Hippocampal formation (tissue), 2 donors: ENCODE measurements at regions not wholly inside any gene's neighbourhood (a gene's known extent, or its start where the extent isn't known, plus 50 kb on each side); places are given as distances from the start of the nearest gene placed in this dataset.
A peak's percentile ranks its signal among the peaks of the same experiment; 100 is the strongest.
"Not testable (repeated sequence)": the region's sequence is repeated elsewhere in the genome, so short reads cannot be mapped to it uniquely, and the experiment has no call there.

Source experiments
- DNase-seq, 2 donors: peaks; one replicate each; lab custom pipeline; 2025; lab: John Stamatoyannopoulos, UW

DNA sequence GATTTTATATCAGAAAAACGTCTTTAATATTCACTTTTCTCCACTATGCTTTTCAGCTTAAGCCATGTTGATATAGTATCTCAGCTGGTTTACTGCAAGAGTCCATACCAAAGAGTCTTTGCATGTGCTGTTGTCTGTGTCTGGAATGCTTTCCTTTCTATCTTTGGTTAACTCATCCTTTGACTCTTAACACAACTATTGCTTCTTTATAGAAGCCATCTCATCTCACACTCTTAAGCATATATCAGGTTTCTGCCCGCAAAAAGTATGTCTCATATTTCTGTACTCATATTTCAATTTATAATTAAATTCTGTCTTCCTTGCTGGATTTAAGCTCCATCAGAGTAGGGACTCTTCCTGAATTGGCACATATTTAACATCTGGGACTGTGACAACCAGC, 220.9 kb upstream of the KCNK2 start:
- no peak for DNase-seq

DNA sequence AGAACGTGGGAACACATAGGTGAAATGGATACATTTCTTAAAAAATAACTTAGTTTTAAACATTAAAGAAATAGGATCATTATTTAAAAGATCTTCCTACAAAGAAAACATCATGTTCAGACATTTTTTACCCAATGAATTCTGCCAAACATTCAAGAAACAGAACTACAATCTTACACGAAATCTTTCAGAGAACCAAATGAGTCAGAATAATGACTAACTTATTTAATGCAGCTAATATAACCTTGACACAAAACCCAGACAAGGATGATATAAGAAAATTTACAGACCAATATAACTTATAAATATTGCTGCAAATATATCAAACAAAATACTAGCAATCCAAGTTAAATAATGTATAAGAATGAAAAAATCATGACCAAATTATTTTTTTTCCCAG, 220.1 kb upstream of the KCNK2 start:
- DNase-seq = no peak

DNA sequence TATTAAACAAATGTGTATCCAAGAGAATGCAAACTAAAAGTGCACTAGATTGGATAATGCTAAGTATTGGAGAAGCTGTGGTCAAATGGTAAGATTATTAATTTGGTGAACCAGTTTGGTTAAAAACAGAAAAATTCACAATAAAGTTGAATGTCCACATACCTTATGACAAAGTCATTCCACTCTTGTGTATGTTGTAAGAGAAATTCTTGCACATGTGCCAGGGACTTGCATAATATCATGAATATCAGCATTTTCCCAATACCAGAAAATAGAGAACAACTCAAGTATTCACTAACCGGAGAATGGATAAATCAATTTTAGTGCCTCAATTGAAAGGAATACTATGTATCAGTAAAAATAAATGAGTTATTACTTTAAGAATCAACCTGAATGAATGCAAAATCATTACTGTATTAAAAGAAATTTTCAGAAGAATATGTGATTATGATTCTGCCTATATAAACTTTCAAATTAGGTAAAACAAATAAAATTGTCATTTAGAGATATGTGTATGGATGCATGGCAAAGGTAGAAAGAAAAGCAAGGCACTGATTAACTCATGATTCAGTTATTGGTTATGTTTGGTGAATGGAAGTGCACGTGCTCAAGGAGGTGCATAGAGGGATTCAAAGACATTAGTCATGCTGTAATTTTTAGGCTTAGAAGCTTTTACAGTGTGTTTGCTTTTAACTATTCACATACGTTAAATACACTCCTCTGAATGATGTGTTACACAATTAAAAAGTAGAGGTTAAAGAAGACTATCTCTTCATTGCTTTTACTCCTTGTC, 217.4 kb upstream of the KCNK2 start:
- no peak for DNase-seq

DNA sequence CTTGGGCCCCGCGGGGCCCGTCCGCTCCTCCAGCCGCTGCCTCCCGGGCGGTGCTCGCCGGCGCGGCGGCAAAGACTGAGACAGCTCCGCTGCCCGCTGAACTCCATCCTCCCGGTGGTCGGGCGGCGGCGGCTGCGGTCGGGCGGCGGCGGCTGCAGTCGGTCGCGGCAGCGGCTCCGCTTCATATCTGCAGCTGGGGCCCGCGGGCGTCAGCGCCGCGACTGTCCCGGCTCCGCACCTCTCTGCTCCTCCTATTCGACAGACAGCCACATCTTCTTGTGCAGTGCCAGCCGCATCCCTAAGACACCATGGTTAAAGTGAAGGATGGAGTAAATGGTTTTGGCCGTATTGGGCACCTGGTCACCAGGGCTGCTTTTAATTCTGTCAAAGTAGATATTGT, 212.1 kb upstream of the KCNK2 start:
- not testable (repeated sequence) for DNase-seq

DNA sequence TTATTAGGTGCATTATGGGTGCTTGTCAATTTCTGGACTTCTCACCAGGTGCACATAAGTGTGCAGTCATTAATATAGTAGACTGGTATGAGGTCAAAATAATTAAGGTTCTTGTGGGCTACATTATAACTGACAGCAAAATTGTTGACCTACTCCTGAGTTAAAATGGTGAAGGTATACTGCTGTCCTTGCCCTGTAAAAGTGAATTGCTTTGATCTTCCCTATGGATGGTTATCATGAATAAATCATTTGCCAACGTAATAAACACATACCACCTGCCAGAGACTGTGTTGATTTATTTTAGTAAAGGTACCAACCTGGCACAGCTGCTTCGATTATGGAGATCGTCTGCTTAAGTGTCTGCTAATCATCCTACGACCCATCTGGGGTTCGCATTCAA, 201.6 kb upstream of the KCNK2 start:
- no peak for DNase-seq

DNA sequence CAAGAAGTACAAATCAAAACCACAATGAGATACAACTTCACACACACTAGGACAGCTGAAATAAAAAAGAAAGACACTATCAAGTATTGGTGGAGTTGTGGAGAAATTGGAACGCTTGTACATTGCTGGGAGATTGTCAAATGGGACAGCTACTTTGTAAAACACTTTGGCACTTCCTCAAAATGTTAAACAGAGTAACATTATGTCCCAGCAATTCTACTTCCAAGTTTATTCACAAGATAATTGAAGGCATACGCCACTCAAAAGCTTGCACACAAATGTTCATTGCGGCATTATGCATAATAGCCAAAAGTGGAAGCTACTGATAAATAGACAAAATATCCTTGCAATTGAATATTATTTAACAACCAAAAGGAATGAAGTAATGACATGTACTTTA, 199.9 kb upstream of the KCNK2 start:
- DNase-seq = no peak

DNA sequence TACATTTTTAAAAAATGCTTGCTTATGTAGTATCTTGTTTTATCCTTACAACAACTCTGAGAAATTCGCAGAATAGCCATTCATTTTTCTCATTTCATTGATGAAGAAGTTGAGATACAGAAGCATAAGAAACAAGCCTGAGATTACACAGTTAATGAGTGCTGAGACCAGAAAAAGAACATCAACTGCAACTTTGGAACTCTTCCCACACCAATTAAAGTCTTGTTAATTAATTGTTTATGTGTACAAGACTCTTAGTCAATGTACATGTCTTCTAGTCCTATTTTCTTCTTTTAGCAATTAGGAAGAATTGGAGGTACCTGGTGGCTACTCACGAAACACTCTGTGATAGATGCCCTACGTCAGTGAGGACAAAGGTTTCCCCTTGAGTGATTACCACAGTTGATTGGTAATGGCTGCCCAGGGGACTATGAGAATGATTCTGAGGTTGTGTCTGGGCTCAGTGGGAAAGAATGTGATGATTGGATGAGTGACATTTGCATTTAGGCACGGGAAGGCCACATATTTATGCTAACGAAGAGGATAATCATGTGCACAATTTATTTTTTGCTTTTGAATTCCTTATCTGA, 187.4 kb upstream of the KCNK2 start:
- DNase-seq = no peak

DNA sequence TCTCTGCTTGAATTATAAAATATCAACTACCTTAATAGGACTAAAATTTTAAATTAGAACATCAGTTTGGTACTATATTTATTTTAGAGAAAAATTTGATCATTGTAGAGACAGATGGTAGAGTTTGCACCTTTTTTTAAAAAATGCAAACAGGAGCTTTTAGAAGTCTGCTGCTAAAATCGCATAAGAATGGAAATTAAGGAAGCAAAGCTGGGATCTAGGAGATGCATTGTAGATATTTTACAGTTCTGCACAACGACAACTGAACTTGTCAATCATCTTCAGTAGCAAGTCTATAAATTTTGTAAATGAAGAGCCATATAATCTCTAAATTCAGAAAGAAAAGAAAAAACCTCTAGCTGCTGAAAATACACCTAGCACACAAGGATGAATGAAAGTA, 185.6 kb upstream of the KCNK2 start:
- DNase-seq = no peak

DNA sequence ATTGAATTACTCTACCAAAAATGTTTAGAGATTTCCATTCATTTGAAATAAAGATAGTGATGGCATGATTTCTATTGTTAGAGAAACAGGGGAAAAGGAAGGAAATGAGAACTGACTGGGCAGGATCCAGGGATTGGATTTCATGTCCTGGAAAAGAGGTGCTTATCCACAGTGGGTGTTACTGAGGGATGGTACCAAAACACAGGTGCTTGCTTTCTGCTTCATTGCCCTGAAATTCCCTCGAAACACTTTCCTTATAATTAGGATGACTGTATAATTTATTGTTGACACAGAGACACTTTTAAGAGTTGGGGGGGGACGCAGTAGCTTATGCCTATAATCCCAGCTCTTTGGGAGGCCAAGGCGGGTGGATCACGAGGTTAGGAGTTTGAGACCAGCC, 185.0 kb upstream of the KCNK2 start:
- no peak for DNase-seq

DNA sequence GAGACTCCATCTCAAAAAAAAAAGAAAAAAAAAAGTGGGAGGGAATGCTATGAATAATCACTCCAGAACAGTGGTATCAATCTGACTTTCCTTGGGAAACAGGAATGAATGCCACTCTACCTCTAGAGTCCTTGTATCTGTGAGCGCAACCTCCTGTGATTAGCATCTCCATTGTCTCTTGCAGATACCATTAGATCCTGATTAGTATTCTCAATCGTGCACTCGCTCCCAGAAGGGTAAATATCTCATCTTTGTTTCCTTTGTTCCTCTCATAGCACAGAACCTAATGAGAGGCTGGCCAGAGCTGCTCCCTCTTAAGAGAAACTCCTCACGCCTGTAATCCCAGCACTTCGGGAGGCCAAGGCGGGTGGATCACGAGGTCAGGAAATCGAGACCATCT, 184.4 kb upstream of the KCNK2 start:
- DNase-seq = no peak

DNA sequence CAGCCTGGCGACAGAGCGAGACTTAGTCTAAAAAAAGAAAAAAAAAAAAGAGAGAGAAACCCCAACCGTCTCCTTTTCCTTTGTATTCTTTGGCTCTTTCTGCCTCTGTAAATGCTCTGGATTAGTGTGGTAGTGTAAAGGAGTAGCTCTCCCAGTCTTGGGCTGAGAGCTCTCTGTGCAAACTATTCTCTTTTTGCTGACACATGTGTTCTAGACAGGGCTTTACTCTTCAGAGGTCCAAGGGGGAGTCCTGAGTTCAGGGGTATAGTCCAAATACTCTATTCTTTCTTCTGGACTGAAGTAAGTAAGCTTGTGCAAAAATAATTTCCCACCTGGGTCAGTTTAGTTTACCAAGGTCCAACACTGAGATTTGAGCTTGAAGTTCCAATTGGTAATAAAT, 183.8 kb upstream of the KCNK2 start:
- DNase-seq = no peak

DNA sequence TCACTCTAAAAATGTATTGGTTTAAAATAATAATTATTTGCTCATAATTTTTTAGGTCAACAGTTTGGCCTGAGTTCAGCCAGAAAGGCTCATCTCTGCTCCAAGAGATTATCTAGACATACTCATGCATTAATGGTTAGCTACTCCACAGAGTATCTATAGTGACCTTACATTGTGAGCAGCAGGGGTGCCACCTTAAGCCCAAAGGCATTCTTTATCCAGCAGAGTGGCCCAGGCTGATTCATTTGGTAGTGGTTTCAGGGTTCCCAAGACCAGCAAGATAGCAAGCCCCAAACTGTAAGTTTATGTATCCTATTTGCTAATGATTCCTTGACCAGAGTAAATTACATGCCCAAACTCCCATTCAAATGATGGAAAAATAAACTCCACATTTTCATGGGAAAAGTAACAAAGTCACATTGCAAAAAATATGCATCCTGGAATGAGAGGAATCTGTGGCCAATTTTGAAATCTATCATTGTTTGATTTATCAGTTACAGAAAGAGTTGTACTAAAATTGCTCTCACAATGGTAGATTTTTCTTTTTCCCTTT, 182.6 kb upstream of the KCNK2 start:
- no peak for DNase-seq

DNA sequence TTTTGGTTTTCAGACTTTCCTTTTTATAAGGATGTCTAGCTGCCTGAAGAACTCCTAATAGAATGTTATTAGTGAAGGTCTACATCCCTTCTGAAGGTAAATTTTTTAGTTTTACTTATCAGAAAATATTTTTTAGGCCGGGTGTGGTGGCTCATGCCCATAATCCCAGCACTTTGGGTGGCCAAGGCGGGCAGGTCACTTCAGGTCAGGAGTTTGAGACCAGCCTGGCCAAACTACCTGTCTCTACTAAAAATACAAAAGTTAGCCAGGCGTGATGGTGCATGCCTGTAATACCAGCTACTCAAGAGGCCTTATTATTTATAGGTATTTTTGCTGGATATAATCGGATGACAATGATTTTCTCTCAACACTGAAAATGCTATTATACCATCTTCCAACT, 181.9 kb upstream of the KCNK2 start:
- DNase-seq = no peak

DNA sequence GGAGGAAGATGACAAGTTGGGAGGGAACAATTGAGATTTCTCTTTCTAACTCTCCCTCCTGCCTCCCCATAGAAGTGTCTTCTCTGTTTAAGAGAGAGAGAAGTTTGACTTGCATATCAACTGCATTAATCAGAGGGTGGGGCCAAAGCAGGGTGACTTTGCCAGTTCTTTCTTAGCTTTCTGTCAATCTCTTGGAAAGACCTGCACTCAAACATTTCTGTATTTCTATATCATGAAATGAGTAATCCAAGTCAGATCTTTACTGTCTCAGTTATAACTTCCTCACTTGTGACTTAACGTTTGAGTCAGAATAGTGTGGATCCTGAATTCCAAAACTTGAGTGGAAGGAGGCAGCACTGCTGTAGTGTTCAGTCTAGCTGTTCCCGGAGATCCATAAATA, 180.8 kb upstream of the KCNK2 start:
- no peak for DNase-seq

DNA sequence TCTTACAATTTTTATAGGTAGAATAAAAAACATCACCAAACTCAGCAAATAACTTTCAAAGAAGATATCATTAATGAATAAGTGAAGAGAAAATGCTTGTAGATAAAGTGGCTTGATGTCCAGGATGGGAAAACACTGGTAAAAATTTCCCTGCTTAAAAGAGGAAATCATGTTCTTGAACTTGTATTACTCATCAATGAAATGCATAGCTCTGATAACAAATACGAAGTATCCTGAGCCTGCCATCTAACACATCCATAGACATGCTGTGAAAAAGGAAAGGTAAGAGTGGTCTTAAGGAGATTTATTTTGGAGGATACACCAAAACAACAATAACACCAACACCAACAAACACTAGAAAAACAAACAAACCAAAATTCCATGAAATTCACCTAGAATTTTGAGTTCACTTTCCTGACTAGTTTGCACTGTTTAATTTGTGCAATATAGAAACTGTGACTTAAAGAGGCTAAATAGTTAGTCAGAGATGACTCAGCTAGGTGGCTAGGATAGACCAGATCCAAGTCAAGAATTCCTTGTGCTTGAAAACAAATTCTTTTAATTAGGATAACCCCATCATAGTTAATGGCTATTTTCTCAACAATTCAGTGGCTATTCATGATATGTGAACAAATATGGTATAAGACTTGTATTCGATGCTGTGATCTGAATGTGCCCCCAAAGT, 179.8 kb upstream of the KCNK2 start:
- no peak for DNase-seq

DNA sequence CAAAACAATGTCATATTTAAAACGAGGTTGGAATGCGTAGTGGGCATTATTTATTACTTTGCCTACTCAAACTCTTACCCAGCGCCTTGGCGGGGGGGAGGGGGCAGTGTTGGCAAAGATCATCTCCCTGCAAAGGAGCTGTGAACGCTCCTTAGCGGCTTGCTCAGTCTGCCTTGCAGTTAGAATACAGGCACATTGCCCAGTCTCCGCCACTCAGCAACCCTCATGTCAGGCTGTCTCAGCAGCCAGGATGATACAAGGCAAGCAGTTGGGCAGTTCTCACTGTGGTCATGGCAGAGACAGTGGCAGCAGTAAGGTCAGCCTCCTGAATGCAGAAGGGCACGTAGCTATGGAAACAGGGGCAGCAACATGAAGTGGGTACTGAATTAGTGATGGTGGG, 170.4 kb upstream of the KCNK2 start:
- peak in 1 of 2 donors; percentile 7 for DNase-seq

DNA sequence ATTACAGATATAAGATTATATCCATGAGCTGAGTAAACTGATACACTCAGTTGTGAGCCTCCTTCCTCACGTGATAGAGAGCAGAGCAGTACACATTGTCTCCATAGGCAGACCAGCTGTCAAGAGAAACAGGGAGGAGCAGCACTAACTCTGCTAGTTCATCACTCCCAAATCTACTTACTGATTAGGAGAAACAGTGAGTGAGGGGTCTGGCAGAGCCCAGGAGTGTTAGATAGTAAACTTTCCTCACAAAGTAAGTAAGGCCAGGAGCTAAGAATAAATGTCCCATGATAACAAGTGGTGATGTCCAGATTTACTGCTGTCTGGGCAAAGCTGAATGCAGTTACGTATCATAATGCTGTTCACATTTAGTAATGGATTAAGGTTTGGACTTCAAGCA, 168.6 kb upstream of the KCNK2 start:
- DNase-seq = no peak

DNA sequence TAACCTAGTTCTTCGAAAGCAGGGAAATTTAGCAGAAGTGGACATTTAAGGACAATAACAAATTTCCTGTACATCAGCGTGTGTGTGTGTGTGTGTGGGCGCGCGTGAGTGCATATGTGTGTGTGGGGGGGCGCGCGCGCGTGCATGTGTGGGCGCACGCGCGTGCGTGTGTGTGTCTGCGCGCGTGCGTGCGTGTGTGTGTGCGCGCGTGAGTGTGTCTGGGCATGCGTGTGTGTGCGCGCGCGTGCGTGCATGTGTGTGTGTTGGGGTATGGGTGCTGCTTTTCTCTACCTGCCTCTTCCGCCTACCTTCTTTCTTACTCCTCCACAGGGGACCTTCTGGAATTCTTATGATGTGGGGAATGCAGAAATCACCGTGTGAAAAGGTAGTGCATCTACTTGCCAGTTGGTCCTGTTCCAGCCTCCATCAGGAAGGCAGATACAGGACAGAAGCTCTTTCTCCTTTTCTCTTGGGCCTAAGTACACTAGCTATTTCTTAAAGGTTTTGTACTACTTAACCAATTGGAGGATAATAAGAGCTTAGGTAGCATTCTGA, 165.4 kb upstream of the KCNK2 start:
- DNase-seq = no peak

DNA sequence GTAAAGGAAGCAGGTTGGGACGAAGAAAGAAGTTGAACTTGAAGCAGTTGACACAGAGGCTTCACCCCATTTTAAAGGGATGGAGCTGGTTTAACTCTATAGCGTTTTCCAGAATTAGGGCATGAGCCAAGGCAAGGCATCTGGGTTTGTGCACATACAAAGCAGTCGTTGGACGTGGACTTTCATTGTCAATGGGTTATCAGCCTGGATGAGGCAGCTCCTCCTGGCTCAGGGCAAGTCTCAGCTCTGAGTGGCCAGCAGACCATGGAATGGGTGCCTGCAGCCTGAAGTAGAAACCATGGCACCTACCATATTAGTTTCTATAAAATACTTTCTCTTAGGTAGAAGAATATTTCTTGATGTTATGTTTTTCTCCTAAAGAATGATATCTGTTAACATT, 163.8 kb upstream of the KCNK2 start:
- no peak for DNase-seq

DNA sequence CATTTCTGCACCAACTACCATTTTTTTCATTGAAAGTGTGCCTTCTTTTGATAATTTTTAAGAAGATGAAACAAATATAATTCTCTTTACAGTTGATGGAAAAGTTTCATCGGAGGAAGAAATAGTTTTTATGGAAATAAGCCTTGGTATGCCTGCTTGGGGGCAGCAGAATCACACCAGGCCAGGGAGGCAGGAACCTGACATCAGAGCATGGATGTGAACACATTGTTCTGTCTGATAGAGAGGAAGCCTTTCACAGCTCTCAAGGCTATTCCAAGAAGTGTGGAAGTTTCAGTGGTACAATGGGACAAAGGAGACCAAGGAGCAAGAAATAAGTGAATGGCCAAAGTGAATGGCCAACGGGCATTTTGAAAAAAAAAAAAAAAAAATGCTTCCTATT, 162.2 kb upstream of the KCNK2 start:
- no peak for DNase-seq

DNA sequence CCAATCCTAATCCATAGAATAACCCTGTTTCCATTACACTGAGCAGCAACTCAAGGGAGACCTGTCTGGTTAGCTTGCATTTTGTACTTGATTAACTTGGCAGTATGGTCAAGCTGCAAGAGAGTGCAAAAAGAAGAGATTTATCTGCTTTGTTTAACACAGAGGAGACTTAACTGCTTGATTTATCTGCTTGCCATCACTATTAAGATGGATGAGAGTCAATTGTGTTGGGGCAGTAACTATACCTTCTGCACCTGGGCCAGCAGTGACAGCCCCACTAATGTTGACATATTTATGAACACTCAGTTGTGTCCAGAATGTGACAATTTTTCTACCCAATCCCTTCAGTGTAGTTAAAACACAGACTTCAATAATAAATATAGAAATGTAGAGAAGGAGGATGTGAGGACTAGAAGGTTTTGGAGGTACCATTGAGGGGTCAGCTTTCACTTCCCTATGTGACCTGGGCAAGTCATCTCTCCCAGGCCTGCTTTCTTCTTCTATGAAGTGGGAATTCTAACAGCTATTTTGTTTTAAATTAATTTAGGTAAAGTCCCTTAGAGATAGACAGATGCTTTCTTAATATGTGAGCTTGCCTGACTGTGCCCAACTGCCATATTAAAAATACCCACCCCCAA, 159.1 kb upstream of the KCNK2 start:
- DNase-seq = no peak

DNA sequence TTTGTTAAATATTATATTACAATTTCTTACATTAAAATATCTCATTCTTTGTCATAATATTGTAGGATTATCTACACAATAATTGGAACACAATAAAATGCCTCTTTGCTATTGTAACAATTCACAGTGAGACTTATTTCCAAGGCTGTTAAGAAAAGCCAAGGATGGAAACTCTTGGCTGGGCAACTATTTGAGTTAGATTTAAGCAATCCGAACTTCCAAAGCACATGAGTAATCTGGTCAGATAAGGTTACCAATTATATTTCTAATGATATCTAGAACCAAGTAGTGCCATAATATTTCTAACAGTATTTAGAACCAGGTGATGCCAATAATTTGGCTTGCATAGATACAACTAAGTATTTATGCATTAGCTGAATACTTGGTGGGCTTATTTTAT, 154.7 kb upstream of the KCNK2 start:
- no peak for DNase-seq
